Fibroblast of skin of abdomen (primary cell): ENCODE measurements at regions not wholly inside any gene's neighbourhood (a gene's known extent, or its start where the extent isn't known, plus 50 kb on each side); places are given as distances from the start of the nearest gene placed in this dataset.
"Not testable (repeated sequence)": the region's sequence is repeated elsewhere in the genome, so short reads cannot be mapped to it uniquely, and the experiment has no call there.

Experiments
- DNase-seq: peaks from one replicate; pipeline ENCODE4 v3.0.0-alpha.2; 2013

- no peak for DNase-seq
These were observed 360.7 kb upstream of the CDH10 start for GRCh38 chr5:25005431-25005830.

GRCh38 chr5:25002371-25002770 lies 357.6 kb upstream of the CDH10 start:
- no peak for DNase-seq

- DNase-seq, result no peak
These were observed 355.0 kb upstream of the CDH10 start for GRCh38 chr5:24999732-25000131.

GRCh38 chr5:24998641-24999040 lies 353.9 kb upstream of the CDH10 start:
- DNase-seq, result no peak

DNA sequence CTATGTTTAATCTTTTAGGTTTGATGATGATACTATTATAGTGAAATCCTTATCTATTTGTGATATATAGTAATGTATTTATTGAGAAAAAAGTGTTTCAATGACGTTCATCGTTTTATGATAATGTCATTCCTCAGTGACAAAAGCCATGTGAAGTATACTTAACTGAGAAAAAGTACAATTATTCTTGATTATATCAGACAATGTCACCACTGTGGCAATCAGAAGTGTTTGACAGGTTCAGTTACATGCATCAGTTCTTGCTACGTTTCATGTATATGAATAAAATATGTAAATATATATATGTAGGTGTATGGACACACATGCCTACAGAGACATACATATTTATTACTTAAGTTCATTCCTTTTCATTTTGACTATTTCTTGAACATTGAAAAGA lies 341.5 kb upstream of the CDH10 start:
- no peak for DNase-seq

DNA sequence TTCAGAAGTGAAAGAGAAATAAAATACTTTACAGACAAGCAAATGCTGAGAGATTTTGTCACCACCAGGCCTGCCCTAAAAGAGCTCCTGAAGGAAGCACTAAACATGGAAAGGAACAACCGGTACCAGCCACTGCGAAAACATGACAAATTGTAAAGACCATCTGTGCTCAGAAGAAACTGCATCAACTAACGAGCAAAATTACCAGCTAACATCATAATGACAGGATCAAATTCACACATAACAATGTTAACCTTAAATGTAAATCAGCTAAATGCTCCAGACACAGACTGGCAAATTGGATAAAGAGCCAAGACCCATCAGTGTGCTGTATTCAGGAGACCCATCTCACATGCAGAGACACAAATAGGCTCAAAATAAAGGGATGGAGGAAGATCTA lies 333.8 kb upstream of the CDH10 start:
- not testable (repeated sequence) for DNase-seq

DNA sequence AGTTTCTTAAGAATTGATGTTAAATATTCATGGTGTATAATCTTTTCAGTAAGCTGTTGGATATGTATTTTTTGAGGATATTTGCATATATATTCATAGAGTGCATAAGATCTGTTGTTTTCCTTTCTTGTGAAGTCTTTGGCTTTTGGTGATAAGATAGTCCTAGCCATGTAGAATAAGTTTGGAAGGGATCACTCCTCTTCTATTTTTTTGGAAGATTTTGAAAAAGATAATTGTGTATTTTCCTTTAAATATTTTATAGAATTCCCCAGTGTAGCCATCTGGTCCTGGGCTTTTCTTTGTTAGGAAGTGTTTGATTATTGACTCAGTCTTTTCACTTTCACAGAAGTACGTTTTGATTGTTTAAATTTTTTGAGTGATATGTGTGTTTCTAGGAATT lies 318.8 kb upstream of the CDH10 start:
- DNase-seq, result no peak

- DNase-seq, result no peak
These were observed 278.6 kb upstream of the CDH10 start for GRCh38 chr5:24923400-24923799.

- no peak for DNase-seq
These were observed 273.9 kb upstream of the CDH10 start for GRCh38 chr5:24918676-24919075.

DNA sequence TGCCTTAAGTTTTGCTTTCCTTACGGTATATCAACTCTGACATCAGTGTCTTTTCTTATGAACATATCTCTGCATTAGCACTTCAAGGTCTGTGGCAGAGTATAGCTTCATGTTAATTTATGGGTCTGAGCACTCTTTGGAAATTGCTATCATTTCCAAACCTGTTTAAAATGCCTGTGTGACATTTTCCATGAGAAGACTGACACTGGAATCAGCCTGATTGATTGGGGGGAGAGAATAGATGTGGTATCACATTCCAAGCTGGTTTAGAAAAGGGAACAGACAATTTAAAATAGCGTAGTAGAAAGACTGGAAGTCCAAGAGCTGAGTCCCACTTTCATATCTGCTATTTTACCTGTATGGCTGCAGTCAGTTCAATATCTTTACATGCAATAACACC lies 272.1 kb upstream of the CDH10 start:
- DNase-seq, result no peak

DNA sequence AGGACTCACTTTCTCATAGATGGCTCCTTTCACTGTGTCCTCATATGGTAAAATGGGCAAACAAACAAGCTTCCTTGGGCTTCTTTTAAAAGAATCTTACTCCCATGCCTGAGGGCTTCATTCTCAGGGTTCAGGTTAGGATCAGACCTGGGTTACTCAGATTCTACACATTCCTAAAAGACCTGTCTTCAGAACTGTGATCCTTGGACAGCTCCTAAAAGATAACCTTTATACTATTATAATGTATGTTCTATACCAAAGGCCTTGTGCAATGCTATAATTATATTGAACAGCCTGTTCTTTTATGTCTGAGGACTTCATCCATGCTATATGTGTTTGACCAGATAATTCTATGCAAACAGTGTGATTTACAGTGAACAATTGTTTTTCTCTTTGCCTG lies 264.4 kb upstream of the CDH10 start:
- no peak for DNase-seq

- DNase-seq, result no peak
These were observed 261.9 kb upstream of the CDH10 start for GRCh38 chr5:24906689-24907088.

GRCh38 chr5:24904981-24905517 lies 260.3 kb upstream of the CDH10 start:
- peak; percentile 22 for DNase-seq

DNA sequence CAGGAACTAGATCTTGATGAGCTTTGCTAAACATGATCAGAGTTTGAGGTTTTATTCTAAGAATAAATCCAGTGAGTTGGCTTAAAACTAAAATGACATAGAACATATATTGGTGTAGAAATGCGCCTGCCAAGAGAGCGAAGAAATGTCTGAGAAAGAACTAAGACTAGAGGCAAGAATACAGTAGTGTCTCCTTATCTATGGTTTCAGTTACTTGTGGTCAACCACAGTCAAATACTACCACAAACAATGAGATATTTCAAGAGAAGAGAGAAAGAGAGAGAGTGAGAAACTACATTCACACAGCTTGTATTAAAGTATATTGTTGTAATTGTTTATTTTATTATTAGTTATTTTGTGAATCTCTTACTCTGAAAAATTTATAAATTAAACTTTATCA lies 254.4 kb upstream of the CDH10 start:
- no peak for DNase-seq

GRCh38 chr5:24864244-24864643 lies 219.5 kb upstream of the CDH10 start:
- no peak for DNase-seq

- no peak for DNase-seq
These were observed 217.3 kb upstream of the CDH10 start for GRCh38 chr5:24862117-24862516.

DNA sequence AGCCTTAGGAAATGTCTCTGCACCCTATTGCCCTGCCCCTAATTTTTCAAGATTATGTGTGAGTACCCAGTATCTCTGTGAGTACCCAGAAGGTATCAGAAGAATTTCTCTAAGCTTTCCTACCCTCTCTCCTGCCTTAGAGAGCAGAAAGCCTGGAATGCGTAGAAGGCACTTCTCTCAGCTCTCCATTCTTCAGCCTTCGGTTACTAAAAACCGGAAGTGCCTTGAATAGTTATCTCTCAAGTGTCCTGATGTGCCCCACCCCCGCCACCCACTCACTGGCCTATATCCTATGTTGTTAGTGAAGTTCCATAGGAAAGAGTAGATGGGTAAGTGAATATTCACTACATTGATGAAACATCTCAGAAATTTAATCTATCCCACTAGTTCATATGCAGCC lies 210.7 kb upstream of the CDH10 start:
- no peak for DNase-seq

- DNase-seq, result no peak
These were observed 210.1 kb upstream of the CDH10 start for GRCh38 chr5:24854850-24855249.

DNA sequence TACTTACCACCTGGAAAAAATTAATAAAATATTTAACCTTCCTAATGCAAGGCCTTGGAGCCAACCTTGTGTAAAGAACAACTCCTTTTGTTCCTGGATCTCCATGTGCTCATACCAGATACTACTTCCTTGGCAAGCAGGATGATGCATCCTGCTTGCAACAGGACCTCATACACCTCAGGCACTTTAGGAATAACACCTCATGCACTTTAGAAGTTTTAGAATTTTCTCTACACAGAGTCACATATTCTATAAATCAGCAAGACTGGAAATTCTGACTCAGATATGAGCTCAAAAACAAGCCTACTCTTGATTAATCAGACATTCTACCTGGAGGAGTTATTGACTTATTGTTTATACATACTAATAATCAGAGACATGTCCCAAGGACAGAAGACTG lies 209.6 kb upstream of the CDH10 start:
- no peak for DNase-seq

GRCh38 chr5:24850926-24851486 lies 206.2 kb upstream of the CDH10 start:
- no peak for DNase-seq

- DNase-seq, result no peak
These were observed 204.4 kb upstream of the CDH10 start for GRCh38 chr5:24849210-24849609.

GRCh38 chr5:24831989-24832388 lies 187.2 kb upstream of the CDH10 start:
- DNase-seq, result no peak

GRCh38 chr5:24823625-24824024 lies 178.8 kb upstream of the CDH10 start:
- no peak for DNase-seq

- no peak for DNase-seq
These were observed 175.1 kb upstream of the CDH10 start for GRCh38 chr5:24819841-24820240.

DNA sequence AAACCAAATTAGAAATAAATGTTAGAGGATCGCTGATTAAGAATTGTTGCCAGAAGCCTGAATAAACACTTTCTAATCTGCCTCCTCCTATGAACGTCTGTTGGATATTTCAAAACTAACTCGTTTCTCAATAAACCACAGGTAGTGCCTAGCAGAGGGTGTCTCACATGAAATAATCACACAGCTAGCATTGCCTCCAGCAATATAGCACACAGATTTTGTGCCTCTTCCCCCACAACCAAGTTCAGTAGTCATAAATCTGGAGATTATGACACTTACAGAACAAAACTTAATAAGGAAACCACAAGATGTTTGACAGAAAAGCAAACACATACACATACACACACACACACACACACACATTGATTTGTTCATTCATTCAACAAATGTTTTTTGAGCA lies 173.2 kb upstream of the CDH10 start:
- no peak for DNase-seq
